Body of pancreas (tissue), 4 donors: ENCODE measurements at regions not wholly inside any gene's neighbourhood (a gene's known extent, or its start where the extent isn't known, plus 50 kb on each side); places are given as distances from the start of the nearest gene placed in this dataset.

Source experiments
- ATAC-seq: fragments of 150-250 bp; one replicate; pipeline ENCODE4 v1.9.1; 2016
- DNase-seq, 4 donors: peaks; one replicate each; pipeline ENCODE4 v3.0.0-alpha.2; 2019
- H3K27ac ChIP-seq, 4 donors: fragments of 200-600 bp; sonication (generic); 1 replicate in 3 of 4; 2 replicates in 1 of 4; pipeline versions ENCODE4 v1.5.1 to v1.6.1; 2016 to 2019; ENCODE audit warnings: mild to moderate bottlenecking in 1 of 4, mixed read lengths in 1 of 4, moderate library complexity in 1 of 4
- H3K27me3 ChIP-seq, 2 donors: fragments of 200-600 bp; sonication (generic); one replicate each; pipeline ENCODE4 v1.6.0; 2016; ENCODE audit warnings: mild to moderate bottlenecking in 1 of 2
- H3K36me3 ChIP-seq, 2 donors: fragments of 200-600 bp; sonication (generic); replicated peaks in 1 of 2; 2 replicates each; pipeline ENCODE4 v1.5.1; 2016; ENCODE audit warnings: low read depth in 2 of 2; ENCODE audit not compliant: insufficient read depth in 1 of 2
- H3K4me1 ChIP-seq: fragments of 200-600 bp; sonication (generic); one replicate; pipeline ENCODE4 v1.6.0; 2016
- H3K4me3 ChIP-seq, 2 donors: fragments of 200-600 bp; sonication (generic); 1 replicate in 1 of 2; 2 replicates in 1 of 2; pipeline ENCODE4 v1.5.1; 2016 to 2019
- H3K9me3 ChIP-seq, 3 donors: fragments of 200-600 bp; sonication (generic); 1 replicate in 2 of 3; 2 replicates in 1 of 3; pipeline ENCODE4 v1.5.1; 2016
- POLR2A ChIP-seq, 3 donors: fragments of 450-650 bp; IDR thresholded peaks; one replicate each; pipeline ENCODE4 v1.6.1; 2016; ENCODE audit warnings: antibody characterized with exemption in 3 of 3, mild to moderate bottlenecking in 2 of 3
- WGBS, 2 donors: methylation state at CpG; one replicate each; pipeline ENCODE4 v1.1.5; 2017; 5-methylcytosine and 5-hydroxymethylcytosine counted together
- intact Hi-C: fragments of 100-400 bp; cut with DNase I; formaldehyde crosslinking; loops from one replicate; pipeline ENCODE4 v1.15.1; 2023
- TF ChIP-seq, protein P1 (sequence below), 7 experiments: fragments of 450-650 bp in 4 of 7; fragments of 200-600 bp in 3 of 7; sonication (generic) in 3 of 7; IDR thresholded peaks; one replicate each; pipeline ENCODE4 v1.5.1; 2016 to 2019; ENCODE audit warnings: antibody characterized with exemption in 7 of 7

DNA sequence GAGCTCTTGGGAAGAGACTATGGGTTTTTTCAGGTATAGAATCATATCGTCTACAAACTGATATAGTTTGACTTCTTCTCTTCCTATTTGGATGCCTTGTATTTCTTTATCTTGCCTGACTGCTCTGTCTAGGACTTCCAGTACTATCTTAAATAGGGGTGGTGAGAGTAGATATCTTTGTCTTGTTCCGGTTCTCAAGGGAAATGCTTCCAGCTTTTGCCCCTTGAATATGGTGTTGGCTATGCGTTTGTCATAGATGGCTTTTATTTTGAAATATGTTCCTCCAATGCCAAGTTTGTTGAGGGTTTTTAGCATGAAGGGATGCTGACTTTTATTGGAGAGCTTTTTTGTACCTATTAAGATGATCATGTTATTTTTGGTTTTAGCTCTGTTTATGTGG, 170.3 kb downstream of the PTGER3 start:
- H3K27ac ChIP-seq: no peak overlapping the region
- TF ChIP-seq, protein P1, sequence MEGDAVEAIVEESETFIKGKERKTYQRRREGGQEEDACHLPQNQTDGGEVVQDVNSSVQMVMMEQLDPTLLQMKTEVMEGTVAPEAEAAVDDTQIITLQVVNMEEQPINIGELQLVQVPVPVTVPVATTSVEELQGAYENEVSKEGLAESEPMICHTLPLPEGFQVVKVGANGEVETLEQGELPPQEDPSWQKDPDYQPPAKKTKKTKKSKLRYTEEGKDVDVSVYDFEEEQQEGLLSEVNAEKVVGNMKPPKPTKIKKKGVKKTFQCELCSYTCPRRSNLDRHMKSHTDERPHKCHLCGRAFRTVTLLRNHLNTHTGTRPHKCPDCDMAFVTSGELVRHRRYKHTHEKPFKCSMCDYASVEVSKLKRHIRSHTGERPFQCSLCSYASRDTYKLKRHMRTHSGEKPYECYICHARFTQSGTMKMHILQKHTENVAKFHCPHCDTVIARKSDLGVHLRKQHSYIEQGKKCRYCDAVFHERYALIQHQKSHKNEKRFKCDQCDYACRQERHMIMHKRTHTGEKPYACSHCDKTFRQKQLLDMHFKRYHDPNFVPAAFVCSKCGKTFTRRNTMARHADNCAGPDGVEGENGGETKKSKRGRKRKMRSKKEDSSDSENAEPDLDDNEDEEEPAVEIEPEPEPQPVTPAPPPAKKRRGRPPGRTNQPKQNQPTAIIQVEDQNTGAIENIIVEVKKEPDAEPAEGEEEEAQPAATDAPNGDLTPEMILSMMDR (IDR thresholded peaks at IDR 0.05): no peak
- TF ChIP-seq POLR2A (IDR thresholded peaks at IDR 0.05): no peak
- no peaks in the 10 kb centered on the region for H3K27me3 ChIP-seq
- DNase-seq: no peak
- no peak overlapping the region for H3K4me3 ChIP-seq
- intact Hi-C loops: no loop called here
- no peaks in the 10 kb centered on the region for H3K4me1 ChIP-seq
- WGBS, 2 donors: 74 to 84% methylated on average over 3 of the region's 3 CpGs
- no peaks in the 10 kb centered on the region for H3K9me3 ChIP-seq
- no peaks in the 10 kb centered on the region for H3K36me3 ChIP-seq
- no peak for ATAC-seq

DNA sequence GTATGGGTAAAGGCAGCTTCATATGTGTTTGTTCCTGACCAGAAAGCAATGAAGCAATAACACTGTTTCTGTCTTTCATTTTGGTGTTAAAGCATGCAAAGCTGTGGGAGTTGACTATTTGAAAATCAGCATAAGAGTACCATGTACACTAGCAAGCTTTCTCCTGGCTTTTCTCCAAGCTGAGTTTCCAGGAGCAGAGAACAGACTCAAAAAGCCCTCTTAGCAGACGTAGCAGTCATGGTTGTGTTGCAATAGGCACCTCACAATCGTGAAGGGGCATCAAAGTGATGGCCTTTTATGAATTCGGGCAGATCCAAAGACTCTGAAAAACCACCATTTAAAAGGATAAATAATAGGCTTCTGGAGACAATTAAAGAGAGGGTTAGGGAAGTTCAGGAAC, 159.7 kb downstream of the PTGER3 start:
- Histone ChIP-seq H3K4me3 (no peak overlapping the region), H3K36me3 (no peaks in the 10 kb centered on the region), H3K4me1 (peaks cover 25% of the 10 kb centered on the region), H3K9me3 (no peaks in the 10 kb centered on the region), H3K27me3 (no peaks in the 10 kb centered on the region), H3K27ac (no peak overlapping the region)
- no peak for TF ChIP-seq POLR2A (IDR thresholded peaks at IDR 0.05)
- TF ChIP-seq, protein P1 (IDR thresholded peaks at IDR 0.05): no peak
- no peak for DNase-seq
- intact Hi-C loops: no loop called here
- no peak for ATAC-seq
- 46 to 62% methylated on average over 3 of the region's 3 CpGs for WGBS, 2 donors

DNA sequence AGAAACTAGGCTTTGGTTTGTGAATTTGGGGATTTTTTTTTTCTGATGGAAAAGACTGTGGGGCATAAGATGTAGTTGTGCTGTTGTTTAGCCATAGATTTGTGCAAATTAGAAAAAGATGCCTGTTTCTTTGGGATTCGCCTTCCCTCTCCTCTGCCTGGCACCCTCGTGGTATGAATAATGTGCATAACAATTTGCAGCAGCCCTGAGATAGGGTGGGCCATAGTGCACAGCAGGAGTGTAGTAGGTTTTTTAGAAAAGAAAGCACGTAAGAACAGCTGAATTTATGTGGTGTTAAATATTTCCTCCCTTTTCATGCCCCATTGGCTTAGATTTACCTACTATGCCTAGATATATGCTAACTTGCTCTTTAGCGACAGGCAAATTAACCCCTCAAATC, 158.9 kb downstream of the PTGER3 start:
- H3K9me3 ChIP-seq: no peaks in the 10 kb centered on the region
- no peak for DNase-seq
- intact Hi-C loops: no loop called here
- no peaks in the 10 kb centered on the region for H3K36me3 ChIP-seq
- H3K27me3 ChIP-seq: no peaks in the 10 kb centered on the region
- WGBS, 2 donors: 88 to 90% methylated on average over 4 of the region's 4 CpGs
- TF ChIP-seq, protein P1 (IDR thresholded peaks at IDR 0.05): no peak
- TF ChIP-seq POLR2A (IDR thresholded peaks at IDR 0.05): no peak
- ATAC-seq: no peak
- no peak overlapping the region for H3K4me3 ChIP-seq
- no peak overlapping the region for H3K27ac ChIP-seq
- H3K4me1 ChIP-seq: peaks cover 25% of the 10 kb centered on the region

DNA sequence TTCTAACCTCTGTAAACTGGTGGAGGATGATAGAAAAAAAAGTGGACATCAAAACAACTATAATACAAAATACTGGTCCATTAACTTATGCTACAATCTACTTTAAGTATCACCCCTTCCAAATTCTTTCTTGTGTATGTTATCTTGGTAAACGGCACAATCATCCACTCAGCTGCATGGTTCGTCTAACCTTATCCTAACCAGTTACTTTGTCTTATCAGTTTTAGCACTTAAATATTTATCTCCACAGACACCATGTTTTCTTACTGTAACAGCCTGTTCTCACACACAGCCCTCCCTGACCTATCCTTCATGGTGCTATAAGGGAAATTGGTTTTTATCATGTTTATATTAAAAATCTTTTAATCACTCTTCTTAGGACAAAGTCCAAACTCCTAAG, 157.2 kb downstream of the PTGER3 start:
- DNase-seq (no peak), ATAC-seq (no peak)
- Histone ChIP-seq H3K27ac (no peak overlapping the region), H3K9me3 (no peaks in the 10 kb centered on the region), H3K27me3 (no peaks in the 10 kb centered on the region), H3K36me3 (no peaks in the 10 kb centered on the region), H3K4me3 (no peak overlapping the region), H3K4me1 (peaks cover 25% of the 10 kb centered on the region)
- TF ChIP-seq, protein P1 (IDR thresholded peaks at IDR 0.05): no peak
- no peak for TF ChIP-seq POLR2A (IDR thresholded peaks at IDR 0.05)
- intact Hi-C loops: no loop called here
- 33 to 45% methylated on average over 2 of the region's 2 CpGs for WGBS, 2 donors

DNA sequence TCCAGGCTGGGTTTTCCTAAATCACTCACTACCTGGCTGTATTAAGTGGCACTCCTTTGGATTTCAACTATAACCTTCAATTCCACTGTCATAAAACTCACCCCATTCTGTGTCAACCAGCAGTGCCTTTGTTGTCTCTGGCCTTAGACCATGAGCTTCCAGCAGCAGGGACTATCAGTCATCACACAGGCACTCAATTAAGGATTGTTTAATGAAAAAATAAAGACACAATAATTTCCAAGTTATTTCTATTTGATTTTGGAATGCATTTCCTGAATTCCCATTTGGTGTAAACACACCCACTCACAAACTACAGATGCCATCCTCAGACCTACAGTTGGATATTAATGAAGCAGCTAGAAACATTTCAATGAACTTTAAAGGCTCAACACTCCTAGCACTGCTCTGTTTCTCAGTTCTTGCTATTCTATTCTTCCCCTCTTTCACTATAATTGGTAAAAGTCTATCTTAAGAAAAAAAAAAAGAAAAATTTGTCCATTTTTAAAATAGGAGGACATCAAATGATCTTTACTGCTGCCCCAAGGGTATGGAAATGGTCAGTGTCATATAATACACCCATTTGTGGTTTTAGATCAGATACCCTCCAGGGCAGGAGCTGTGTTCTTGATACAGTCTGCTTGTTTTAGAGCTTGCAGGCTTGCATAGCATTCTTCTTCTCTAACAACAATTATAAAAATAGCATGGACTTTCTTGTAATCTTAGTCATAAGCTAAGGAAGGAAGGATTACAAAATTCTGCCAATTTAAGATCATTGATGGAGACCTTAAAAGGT, 156.4 kb downstream of the PTGER3 start:
- Histone ChIP-seq H3K9me3 (no peaks in the 10 kb centered on the region), H3K36me3 (no peaks in the 10 kb centered on the region), H3K4me1 (peaks cover 25% of the 10 kb centered on the region), H3K27ac (no peak overlapping the region), H3K4me3 (no peak overlapping the region), H3K27me3 (no peaks in the 10 kb centered on the region)
- no peak for ATAC-seq
- no peak for DNase-seq
- intact Hi-C loops: no loop called here
- TF ChIP-seq, protein P1 (IDR thresholded peaks at IDR 0.05): no peak
- no peak for TF ChIP-seq POLR2A (IDR thresholded peaks at IDR 0.05)
